B cell (primary cell): ENCODE measurements at regions not wholly inside any gene's neighbourhood (a gene's known extent, or its start where the extent isn't known, plus 50 kb on each side); places are given as distances from the start of the nearest gene placed in this dataset.
"Not testable (repeated sequence)": the region's sequence is repeated elsewhere in the genome, so short reads cannot be mapped to it uniquely, and the experiment has no call there.

Source experiments
- ATAC-seq: fragments of 200-7000 bp; cut with Tn5 transposase; one replicate; pipeline ENCODE4 v1.10.0; 2021; ENCODE audit warnings: low read depth, mild to moderate bottlenecking, moderate number of reproducible peaks, moderate library complexity
- CTCF ChIA-PET: fragments of 350-600 bp; sonication (Branson Sonifier 250); formaldehyde crosslinking; loops from one replicate; lab custom pipeline; 2021; ENCODE audit warnings: antibody characterized with exemption, inconsistent platforms; lab: Charles Lee
- POLR2A ChIA-PET: fragments of 350-600 bp; sonication (Branson Sonifier 250); formaldehyde crosslinking; loops from one replicate; lab custom pipeline; 2021; ENCODE audit warnings: antibody characterized with exemption; lab: Charles Lee
- DNase-seq: peaks from one replicate; pipeline ENCODE4 v3.0.0; 2013
- H2AFZ ChIP-seq: 2 replicates; pipeline ENCODE4 v1.6.1; 2012; ENCODE audit warnings: mild to moderate bottlenecking, low read depth, low read length; ENCODE audit not compliant: insufficient read depth, poor library complexity, severe bottlenecking
- H3K27ac ChIP-seq, 2 donors: 1 replicate in 1 of 2; 2 replicates in 1 of 2; pipeline ENCODE4 v1.5.1; 2012 to 2013; ENCODE audit warnings: low read length in 2 of 2, mild to moderate bottlenecking in 2 of 2, moderate library complexity in 1 of 2
- H3K27me3 ChIP-seq, 4 experiments: fragments of 200-600 bp in 1 of 4; sonication (generic) in 1 of 4; replicated peaks in 1 of 4; 1 replicate in 2 of 4; 2 replicates in 2 of 4; pipeline versions ENCODE4 v1.6.1 to v1.7.0; 2013 to 2016; ENCODE audit warnings: low read length in 3 of 4, mild to moderate bottlenecking in 2 of 4, mixed read lengths in 1 of 4, moderate library complexity in 1 of 4; ENCODE audit not compliant: insufficient read depth in 4 of 4, control insufficient read depth in 3 of 4; ENCODE audit errors: control extremely low read depth in 1 of 4
- H3K36me3 ChIP-seq, 2 experiments: replicated peaks in 1 of 2; 1 replicate in 1 of 2; 2 replicates in 1 of 2; pipeline versions ENCODE4 v1.6.1 to v1.7.1; 2013; ENCODE audit warnings: low read length in 1 of 2; ENCODE audit not compliant: insufficient read depth in 2 of 2, control insufficient read depth in 1 of 2; ENCODE audit errors: control extremely low read depth in 1 of 2, extremely low read depth in 1 of 2
- H3K4me1 ChIP-seq, 2 donors: fragments of 200-600 bp in 1 of 2; sonication (generic) in 1 of 2; 1 replicate in 1 of 2; 2 replicates in 1 of 2; pipeline versions ENCODE4 v1.5.1 to v1.6.1; 2013 to 2017; ENCODE audit warnings: low read length in 2 of 2; ENCODE audit not compliant: control insufficient read depth in 2 of 2, insufficient read depth in 2 of 2
- H3K4me2 ChIP-seq: replicated peaks from 2 replicates; pipeline ENCODE3; 2012; ENCODE audit warnings: mild to moderate bottlenecking, low read depth, low read length; ENCODE audit not compliant: poor library complexity, severe bottlenecking
- H3K4me3 ChIP-seq, 5 experiments: fragments of 200-600 bp in 1 of 5; sonication (generic) in 1 of 5; 1 replicate in 3 of 5; 2 replicates in 2 of 5; pipeline versions ENCODE4 v1.5.1 to v1.7.0; 2011 to 2016; ENCODE audit warnings: low read length in 4 of 5, mild to moderate bottlenecking in 4 of 5, low read depth in 2 of 5, control low read depth in 1 of 5, moderate library complexity in 1 of 5; ENCODE audit not compliant: insufficient read depth in 1 of 5; ENCODE audit errors: control extremely low read depth in 1 of 5, extremely low read depth in 1 of 5
- H3K79me2 ChIP-seq: fragments of 200-600 bp; sonication (generic); one replicate; pipeline ENCODE4 v1.6.0; 2016; ENCODE audit warnings: low read length; ENCODE audit not compliant: control insufficient read depth, insufficient read depth
- H3K9ac ChIP-seq: fragments of 200-600 bp; sonication (generic); 2 replicates; pipeline ENCODE4 v1.6.1; 2017; ENCODE audit warnings: mild to moderate bottlenecking, low read length, moderate library complexity
- H3K9me3 ChIP-seq, 3 donors: one replicate each; pipeline versions ENCODE4 v1.6.1 to v1.7.1; 2013; ENCODE audit warnings: low read length in 2 of 3; ENCODE audit not compliant: control insufficient read depth in 2 of 3, insufficient read depth in 1 of 3; ENCODE audit errors: control extremely low read depth in 1 of 3
- H4K20me1 ChIP-seq: 2 replicates; pipeline ENCODE4 v1.6.0; 2012; ENCODE audit warnings: mild to moderate bottlenecking, low read length; ENCODE audit not compliant: insufficient read depth, control insufficient read depth, poor library complexity, severe bottlenecking
- H3K27ac Mint-ChIP-seq: one replicate; pipeline ENCODE4 v1.8.0; 2021; ENCODE audit warnings: mixed read lengths
- H3K27me3 Mint-ChIP-seq: one replicate; pipeline ENCODE4 v1.8.0; 2021; ENCODE audit warnings: mixed read lengths
- H3K4me1 Mint-ChIP-seq: one replicate; pipeline ENCODE4 v1.8.0; 2021; ENCODE audit warnings: mixed read lengths
- H3K4me3 Mint-ChIP-seq: one replicate; pipeline ENCODE4 v1.8.0; 2021; ENCODE audit warnings: mixed read lengths
- H3K9me3 Mint-ChIP-seq: one replicate; pipeline ENCODE4 v1.8.0; 2022; ENCODE audit warnings: mixed read lengths; ENCODE audit not compliant: insufficient read depth
- WGBS: methylation state at CpG from one replicate; pipeline ENCODE4 v1.1.5; 2013; ENCODE audit warnings: missing lambda C conversion rate; ENCODE audit not compliant: insufficient coverage; 5-methylcytosine and 5-hydroxymethylcytosine counted together
- intact Hi-C: fragments of 100-400 bp; cut with micrococcal nuclease; formaldehyde crosslinking; loops from one replicate; pipeline ENCODE4 v1.10.0; 2022

DNA sequence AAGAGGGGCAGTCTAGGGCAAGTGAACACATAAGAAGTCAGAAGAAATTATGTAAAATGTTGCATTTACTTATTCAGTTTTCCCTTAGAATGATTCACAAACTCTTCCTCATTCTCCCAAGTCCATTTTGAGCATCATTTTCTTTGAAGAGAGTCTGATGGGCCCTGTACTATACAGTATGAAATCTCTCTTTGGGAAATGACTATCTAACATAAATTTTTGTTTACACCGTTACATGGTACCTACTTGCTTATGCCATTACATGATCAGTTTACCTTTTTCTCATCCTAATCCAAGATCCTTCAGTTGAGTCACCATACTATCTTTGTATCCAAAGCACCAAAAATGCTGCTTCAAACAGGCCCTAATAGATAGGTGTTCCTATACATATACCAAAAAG is 4774.4 kb upstream of the OR11H1 start:
- H2AFZ ChIP-seq, intact Hi-C loops, H3K36me3 ChIP-seq, H3K27ac ChIP-seq, CTCF ChIA-PET, H3K27me3 Mint-ChIP-seq, H4K20me1 ChIP-seq, H3K4me1 Mint-ChIP-seq, H3K27ac Mint-ChIP-seq, DNase-seq, H3K4me3 Mint-ChIP-seq, POLR2A ChIA-PET, ATAC-seq, H3K79me2 ChIP-seq, H3K4me2 ChIP-seq, H3K4me3 ChIP-seq, H3K4me1 ChIP-seq, H3K9ac ChIP-seq, H3K27me3 ChIP-seq: not testable (repeated sequence)
- WGBS: no CpG with 5 or more reads among the region's 1 CpG
- H3K9me3 ChIP-seq: peaks cover 0 to 14% (median 5%) of the 10 kb centered on the region in 3 donors
- H3K9me3 Mint-ChIP-seq: peaks cover 10% of the 10 kb centered on the region

DNA sequence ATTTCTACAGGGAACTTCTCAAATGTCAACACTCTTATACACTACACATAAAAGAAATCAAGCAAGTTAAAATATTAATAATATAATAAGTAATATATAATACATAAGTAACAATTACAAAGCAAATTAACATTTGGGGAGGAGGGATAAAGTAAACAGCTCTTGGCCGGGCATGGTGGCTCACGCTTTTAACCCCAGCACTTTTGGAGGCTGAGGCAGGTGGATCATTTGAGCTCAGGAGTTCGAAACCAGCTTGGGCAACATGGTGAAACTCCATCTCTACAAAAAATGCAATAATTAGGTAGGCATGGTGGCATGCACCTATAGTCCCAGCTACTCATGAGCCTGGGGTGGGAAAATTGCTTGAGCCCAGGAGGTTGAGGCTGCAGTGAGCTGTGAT is 4772.6 kb upstream of the OR11H1 start:
- CTCF ChIA-PET, H2AFZ ChIP-seq, DNase-seq, H3K79me2 ChIP-seq, H3K4me3 Mint-ChIP-seq, H3K27ac Mint-ChIP-seq, H3K4me1 Mint-ChIP-seq, H3K9me3 Mint-ChIP-seq, ATAC-seq, H4K20me1 ChIP-seq, intact Hi-C loops, H3K36me3 ChIP-seq, H3K27me3 Mint-ChIP-seq, H3K4me3 ChIP-seq, H3K4me2 ChIP-seq, H3K27ac ChIP-seq, H3K27me3 ChIP-seq, POLR2A ChIA-PET, H3K4me1 ChIP-seq, H3K9ac ChIP-seq: not testable (repeated sequence)
- H3K9me3 ChIP-seq: peaks cover 0 to 16% (median 3%) of the 10 kb centered on the region in 3 donors
- WGBS: 83% methylated on average over 1 of the region's 3 CpGs

DNA sequence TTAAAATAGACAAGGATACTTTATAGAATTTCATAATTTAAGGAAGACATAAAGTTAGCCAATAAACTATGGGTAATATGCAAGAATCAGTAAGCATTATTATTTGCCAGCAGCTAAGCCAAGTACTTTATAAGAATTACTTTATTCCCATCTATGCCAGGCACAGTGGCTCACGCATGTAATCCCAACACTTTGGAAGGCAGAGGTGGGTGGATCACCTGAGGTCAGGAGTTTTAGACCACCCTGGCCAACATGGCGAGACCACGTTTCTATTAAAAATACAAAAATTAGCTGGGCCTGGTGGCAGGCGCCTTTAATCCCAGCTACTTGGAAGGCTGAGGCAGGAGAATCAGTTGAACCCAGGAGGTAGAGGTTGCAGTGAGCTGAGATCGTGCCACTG is 4767.6 kb upstream of the OR11H1 start:
- H4K20me1 ChIP-seq, CTCF ChIA-PET, H3K4me3 ChIP-seq, H3K9me3 Mint-ChIP-seq, intact Hi-C loops, H3K27ac Mint-ChIP-seq, H3K36me3 ChIP-seq, H3K27ac ChIP-seq, H3K4me1 ChIP-seq, DNase-seq, ATAC-seq, H3K27me3 Mint-ChIP-seq, H3K4me2 ChIP-seq, H3K4me3 Mint-ChIP-seq, H3K27me3 ChIP-seq, POLR2A ChIA-PET, H3K9ac ChIP-seq, H3K4me1 Mint-ChIP-seq, H3K79me2 ChIP-seq, H2AFZ ChIP-seq: not testable (repeated sequence)
- H3K9me3 ChIP-seq: peaks cover 0 to 13% (median 4%) of the 10 kb centered on the region in 3 donors
- 59% methylated on average over 4 of the region's 5 CpGs for WGBS

DNA sequence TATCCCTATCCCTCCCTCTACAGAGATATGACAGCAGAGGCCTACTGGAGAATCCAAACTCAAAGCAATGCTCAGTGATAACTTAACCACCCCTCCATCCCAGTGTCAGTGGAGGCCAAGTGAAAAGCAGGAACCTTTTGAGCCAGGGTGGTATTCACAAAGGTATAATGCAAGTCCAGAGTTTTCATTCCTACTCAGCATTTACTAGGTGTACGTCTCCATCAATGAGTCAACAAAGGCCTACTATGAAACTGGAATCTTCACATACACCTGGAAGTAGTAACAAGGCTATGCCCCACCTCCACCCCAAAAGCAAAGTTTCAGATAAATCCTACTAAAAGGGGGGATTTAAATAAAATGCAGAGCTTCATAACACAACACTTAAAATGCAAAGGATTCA is 4761.7 kb upstream of the OR11H1 start:
- H3K4me2 ChIP-seq, H3K27ac Mint-ChIP-seq, H3K27ac ChIP-seq, H3K4me1 ChIP-seq, ATAC-seq, H4K20me1 ChIP-seq, H3K9ac ChIP-seq, CTCF ChIA-PET, H3K79me2 ChIP-seq, H3K4me3 ChIP-seq, DNase-seq, H3K27me3 Mint-ChIP-seq, H3K27me3 ChIP-seq, H3K4me3 Mint-ChIP-seq, H3K4me1 Mint-ChIP-seq, intact Hi-C loops, POLR2A ChIA-PET, H2AFZ ChIP-seq, H3K36me3 ChIP-seq: not testable (repeated sequence)
- WGBS: no CpG with 5 or more reads among the region's 1 CpG
- H3K9me3 ChIP-seq: peaks cover 3 to 14% (median 12%) of the 10 kb centered on the region in 3 donors
- H3K9me3 Mint-ChIP-seq: peaks cover 11% of the 10 kb centered on the region
